Mesenchymal stem cell (in vitro differentiated cells and primary cell): ENCODE measurements at regions not wholly inside any gene's neighbourhood (a gene's known extent, or its start where the extent isn't known, plus 50 kb on each side); places are given as distances from the start of the nearest gene placed in this dataset.
A peak's percentile ranks its signal among the peaks of the same experiment; 100 is the strongest.

Experiments used
- DNase-seq: peaks from one replicate; pipeline ENCODE4 v3.0.0-alpha.2; 2013
- H2AFZ ChIP-seq: one replicate; pipeline ENCODE4 v1.6.1; 2013; ENCODE audit warnings: low read depth, mild to moderate bottlenecking, control low read depth, inconsistent platforms, low read length, moderate library complexity
- H2AK5ac ChIP-seq: 2 replicates; pipeline ENCODE4 v1.6.1; 2013; ENCODE audit warnings: low read length, moderate library complexity, mild to moderate bottlenecking, inconsistent platforms; ENCODE audit not compliant: severe bottlenecking
- H2BK120ac ChIP-seq: one replicate; pipeline ENCODE4 v1.6.1; 2013; ENCODE audit warnings: low read depth, mild to moderate bottlenecking, inconsistent platforms, low read length, moderate library complexity
- H2BK12ac ChIP-seq, 2 experiments: one replicate each; pipeline ENCODE4 v1.6.1; 2013; ENCODE audit warnings: inconsistent platforms in 2 of 2, low read length in 2 of 2, mild to moderate bottlenecking in 2 of 2, moderate library complexity in 2 of 2, control low read depth in 1 of 2
- H2BK15ac ChIP-seq: one replicate; pipeline ENCODE4 v1.6.1; 2013; ENCODE audit warnings: mild to moderate bottlenecking, low read depth, inconsistent platforms; ENCODE audit not compliant: poor library complexity, severe bottlenecking
- H2BK5ac ChIP-seq: 2 replicates; pipeline ENCODE4 v1.6.1; 2013; ENCODE audit warnings: low read depth, mild to moderate bottlenecking, low read length, control low read depth, inconsistent platforms; ENCODE audit not compliant: poor library complexity, severe bottlenecking
- H3K14ac ChIP-seq, 2 experiments: one replicate each; pipeline ENCODE4 v1.6.1; 2013; ENCODE audit warnings: inconsistent platforms in 2 of 2, low read length in 2 of 2, control low read depth in 1 of 2, mild to moderate bottlenecking in 1 of 2, moderate library complexity in 1 of 2
- H3K18ac ChIP-seq, 2 experiments: one replicate each; pipeline ENCODE4 v1.6.1; 2013; ENCODE audit warnings: inconsistent platforms in 2 of 2, low read length in 2 of 2, control low read depth in 1 of 2, low read depth in 1 of 2, mild to moderate bottlenecking in 1 of 2
- H3K23ac ChIP-seq, 2 experiments: one replicate each; pipeline ENCODE4 v1.6.1; 2013; ENCODE audit warnings: inconsistent platforms in 2 of 2, low read length in 2 of 2, mild to moderate bottlenecking in 2 of 2, moderate library complexity in 2 of 2, control low read depth in 1 of 2
- H3K27ac ChIP-seq: 2 replicates; pipeline ENCODE4 v1.5.1; 2013; ENCODE audit warnings: mild to moderate bottlenecking, moderate library complexity, low read length, control low read depth, inconsistent platforms; ENCODE audit not compliant: poor library complexity, severe bottlenecking
- H3K27me3 ChIP-seq, 2 experiments: 2 replicates each; pipeline versions ENCODE4 v1.6.1 to v1.7.0; 2013; ENCODE audit warnings: low read length in 2 of 2, mild to moderate bottlenecking in 2 of 2, moderate library complexity in 2 of 2, control low read depth in 1 of 2, inconsistent platforms in 1 of 2; ENCODE audit not compliant: control insufficient read depth in 1 of 2, insufficient read depth in 1 of 2
- H3K36me3 ChIP-seq, 2 experiments: 2 replicates each; pipeline versions ENCODE4 v1.6.1 to v1.7.0; 2013; ENCODE audit warnings: low read length in 2 of 2, control low read depth in 1 of 2, inconsistent platforms in 1 of 2, low read depth in 1 of 2, mild to moderate bottlenecking in 1 of 2; ENCODE audit not compliant: insufficient read depth in 2 of 2, control insufficient read depth in 1 of 2
- H3K4ac ChIP-seq, 2 experiments: one replicate each; pipeline ENCODE4 v1.6.1; 2013; ENCODE audit warnings: inconsistent platforms in 2 of 2, low read length in 2 of 2, mild to moderate bottlenecking in 2 of 2, moderate library complexity in 2 of 2, control low read depth in 1 of 2, low read depth in 1 of 2
- H3K4me1 ChIP-seq: 2 replicates; pipeline ENCODE4 v1.6.1; 2013; ENCODE audit warnings: low read depth, low read length, control low read depth; ENCODE audit not compliant: control insufficient read depth, insufficient read depth
- H3K4me2 ChIP-seq: 2 replicates; pipeline ENCODE4 v1.6.1; 2013; ENCODE audit warnings: low read length, mild to moderate bottlenecking, inconsistent platforms; ENCODE audit not compliant: poor library complexity, severe bottlenecking
- H3K4me3 ChIP-seq, 2 experiments: 2 replicates each; pipeline versions ENCODE4 v1.5.1 to v1.7.0; 2013; ENCODE audit warnings: low read length in 2 of 2, mild to moderate bottlenecking in 2 of 2, control low read depth in 1 of 2, low read depth in 1 of 2; ENCODE audit not compliant: insufficient read depth in 1 of 2
- H3K79me1 ChIP-seq: replicated peaks from 2 replicates; pipeline ENCODE4 v1.6.1; 2013; ENCODE audit warnings: mild to moderate bottlenecking, control low read depth, low read length, inconsistent platforms; ENCODE audit not compliant: poor library complexity, severe bottlenecking
- H3K9ac ChIP-seq: 2 replicates; pipeline ENCODE4 v1.7.0; 2013; ENCODE audit warnings: mild to moderate bottlenecking, low read length, moderate library complexity
- H3K9me3 ChIP-seq: 2 replicates; pipeline ENCODE4 v1.7.0; 2013; ENCODE audit warnings: mild to moderate bottlenecking, low read length; ENCODE audit not compliant: control insufficient read depth
- H4K8ac ChIP-seq: one replicate; pipeline ENCODE4 v1.6.1; 2013; ENCODE audit warnings: inconsistent platforms, mild to moderate bottlenecking, low read length, moderate library complexity
- H4K91ac ChIP-seq: one replicate; pipeline ENCODE4 v1.6.1; 2013; ENCODE audit warnings: mild to moderate bottlenecking, low read length, inconsistent platforms
- WGBS: methylation state at CpG from one replicate; pipeline ENCODE4 v1.1.7; 2013; ENCODE audit warnings: mixed read lengths; 5-methylcytosine and 5-hydroxymethylcytosine counted together

- Histone ChIP-seq H3K4ac (no peak overlapping the region), H3K9ac (no peak overlapping the region), H3K4me2 (no peak overlapping the region), H3K79me1 (no peaks in the 10 kb centered on the region), H2AFZ (no peak overlapping the region), H2AK5ac (no peak overlapping the region), H2BK15ac (no peak overlapping the region), H3K14ac (no peak overlapping the region), H3K36me3 (no peaks in the 10 kb centered on the region), H3K18ac (no peak overlapping the region), H3K23ac (peak overlapping the region in 1 of 2 experiments; percentile 9), H4K8ac (no peak overlapping the region), H3K4me1 (peaks cover 1% of the 10 kb centered on the region), H2BK120ac (no peak overlapping the region), H2BK5ac (no peak overlapping the region), H3K4me3 (no peak overlapping the region), H4K91ac (no peak overlapping the region), H3K27me3 (no peaks in the 10 kb centered on the region), H2BK12ac (peak overlapping the region in 1 of 2 experiments; percentile 87), H3K27ac (no peak overlapping the region), H3K9me3 (no peaks in the 10 kb centered on the region)
- WGBS = 97% methylated on average over 5 of the region's 5 CpGs
- no peak for DNase-seq
These were observed 100.7 kb upstream of the KCNMB2 start for GRCh38 chr3:178435575-178435974.

- no peak overlapping the region for H3K27ac ChIP-seq
- H4K91ac ChIP-seq = no peak overlapping the region
- no peak overlapping the region for H3K4ac ChIP-seq
- no peak overlapping the region for H2AK5ac ChIP-seq
- H3K4me1 ChIP-seq = peaks cover 1% of the 10 kb centered on the region
- H2BK15ac ChIP-seq = no peak overlapping the region
- H3K9me3 ChIP-seq = no peaks in the 10 kb centered on the region
- 42% methylated on average over 1 of the region's 3 CpGs for WGBS
- H3K79me1 ChIP-seq = no peaks in the 10 kb centered on the region
- no peaks in the 10 kb centered on the region for H3K27me3 ChIP-seq
- H2AFZ ChIP-seq = no peak overlapping the region
- H2BK120ac ChIP-seq = no peak overlapping the region
- no peak overlapping the region for H3K14ac ChIP-seq
- DNase-seq = peak; percentile 45
- H2BK5ac ChIP-seq = no peak overlapping the region
- H3K36me3 ChIP-seq = no peaks in the 10 kb centered on the region
- no peak overlapping the region for H2BK12ac ChIP-seq
- H3K18ac ChIP-seq = no peak overlapping the region
- no peak overlapping the region for H3K4me3 ChIP-seq
- H3K4me2 ChIP-seq = no peak overlapping the region
- H3K23ac ChIP-seq = no peak overlapping the region
- no peak overlapping the region for H4K8ac ChIP-seq
- H3K9ac ChIP-seq = no peak overlapping the region
These were observed 99.5 kb upstream of the KCNMB2 start for GRCh38 chr3:178436773-178437172.

GRCh38 chr3:178437236-178437635 is 99.0 kb upstream of the KCNMB2 start:
- H3K36me3 ChIP-seq = no peaks in the 10 kb centered on the region
- peaks cover 1% of the 10 kb centered on the region for H3K4me1 ChIP-seq
- H3K9me3 ChIP-seq = no peaks in the 10 kb centered on the region
- H4K8ac ChIP-seq = no peak overlapping the region
- H2BK120ac ChIP-seq = no peak overlapping the region
- H2BK12ac ChIP-seq = no peak overlapping the region
- H2BK15ac ChIP-seq = no peak overlapping the region
- 89% methylated on average over 3 of the region's 5 CpGs for WGBS
- H3K14ac ChIP-seq = no peak overlapping the region
- no peak overlapping the region for H3K9ac ChIP-seq
- no peak overlapping the region for H3K4me2 ChIP-seq
- H3K23ac ChIP-seq = no peak overlapping the region
- no peak for DNase-seq
- H2AK5ac ChIP-seq = no peak overlapping the region
- no peaks in the 10 kb centered on the region for H3K27me3 ChIP-seq
- H3K27ac ChIP-seq = no peak overlapping the region
- no peaks in the 10 kb centered on the region for H3K79me1 ChIP-seq
- no peak overlapping the region for H2BK5ac ChIP-seq
- no peak overlapping the region for H3K18ac ChIP-seq
- no peak overlapping the region for H3K4me3 ChIP-seq
- H2AFZ ChIP-seq = no peak overlapping the region
- H3K4ac ChIP-seq = peak overlapping the region in 1 of 2 experiments; percentile 8
- H4K91ac ChIP-seq = no peak overlapping the region

GRCh38 chr3:178439504-178439903 is 96.7 kb upstream of the KCNMB2 start:
- no peak overlapping the region for H2AK5ac ChIP-seq
- no peak overlapping the region for H2BK5ac ChIP-seq
- H3K4ac ChIP-seq = peak overlapping the region in 1 of 2 experiments; percentile 43
- 10% methylated on average over 2 of the region's 2 CpGs for WGBS
- no peak overlapping the region for H3K23ac ChIP-seq
- no peak overlapping the region for H2BK15ac ChIP-seq
- no peaks in the 10 kb centered on the region for H3K79me1 ChIP-seq
- no peak overlapping the region for H4K91ac ChIP-seq
- no peak overlapping the region for H3K9ac ChIP-seq
- no peak overlapping the region for H3K27ac ChIP-seq
- no peak overlapping the region for H2AFZ ChIP-seq
- H3K4me3 ChIP-seq = no peak overlapping the region
- no peak overlapping the region for H4K8ac ChIP-seq
- H3K27me3 ChIP-seq = no peaks in the 10 kb centered on the region
- no peak overlapping the region for H3K14ac ChIP-seq
- peaks cover 1% of the 10 kb centered on the region for H3K4me1 ChIP-seq
- no peak overlapping the region for H2BK12ac ChIP-seq
- no peaks in the 10 kb centered on the region for H3K36me3 ChIP-seq
- no peaks in the 10 kb centered on the region for H3K9me3 ChIP-seq
- H2BK120ac ChIP-seq = no peak overlapping the region
- H3K4me2 ChIP-seq = no peak overlapping the region
- H3K18ac ChIP-seq = no peak overlapping the region
- DNase-seq = peak; percentile 82
